CD8-positive, alpha-beta memory T cell (primary cell): ENCODE measurements at regions not wholly inside any gene's neighbourhood (a gene's known extent, or its start where the extent isn't known, plus 50 kb on each side); places are given as distances from the start of the nearest gene placed in this dataset.
"Not testable (repeated sequence)": the region's sequence is repeated elsewhere in the genome, so short reads cannot be mapped to it uniquely, and the experiment has no call there.

Experiments used
- CTCF ChIA-PET: fragments of 350-600 bp; sonication (Branson Sonifier 250); formaldehyde crosslinking; loops from one replicate; lab custom pipeline; 2021; ENCODE audit warnings: antibody characterized with exemption; lab: Charles Lee
- POLR2A ChIA-PET: fragments of 350-600 bp; sonication (Branson Sonifier 250); formaldehyde crosslinking; loops from one replicate; lab custom pipeline; 2021; ENCODE audit warnings: antibody characterized with exemption; lab: Charles Lee
- DNase-seq, 5 donors: peaks; one replicate each; pipeline versions ENCODE4 v3.0.0 to v3.0.0-alpha.2; 2020 to 2022; ENCODE audit warnings: mixed read lengths in 1 of 5
- H3K27ac ChIP-seq: one replicate; pipeline ENCODE4 v1.7.0; 2013; ENCODE audit warnings: low read depth, mild to moderate bottlenecking, low read length, moderate library complexity
- H3K27me3 ChIP-seq: 2 replicates; pipeline ENCODE4 v1.7.0; 2013; ENCODE audit warnings: low read length, mild to moderate bottlenecking; ENCODE audit not compliant: insufficient read depth, poor library complexity, severe bottlenecking
- H3K36me3 ChIP-seq: 2 replicates; pipeline ENCODE4 v1.7.0; 2013; ENCODE audit warnings: mild to moderate bottlenecking, low read length, moderate library complexity; ENCODE audit not compliant: insufficient read depth
- H3K4me1 ChIP-seq: 2 replicates; pipeline ENCODE4 v1.7.0; 2013; ENCODE audit warnings: mild to moderate bottlenecking, low read length, moderate library complexity; ENCODE audit not compliant: insufficient read depth
- H3K4me3 ChIP-seq: 2 replicates; pipeline ENCODE4 v1.7.0; 2013; ENCODE audit warnings: mild to moderate bottlenecking, low read length
- H3K9me3 ChIP-seq: 2 replicates; pipeline ENCODE4 v1.7.0; 2013; ENCODE audit warnings: mild to moderate bottlenecking, low read length
- H3K27ac Mint-ChIP-seq, 8 donors: one replicate each; pipeline ENCODE4 v1.8.0; 2020 to 2021; ENCODE audit warnings: mixed read lengths in 8 of 8, mild to moderate bottlenecking in 6 of 8, inconsistent platforms in 3 of 8, moderate library complexity in 3 of 8
- H3K27me3 Mint-ChIP-seq, 2 donors: one replicate each; pipeline ENCODE4 v1.8.0; 2020 to 2021; ENCODE audit warnings: mixed read lengths in 2 of 2, mild to moderate bottlenecking in 1 of 2, moderate library complexity in 1 of 2
- H3K36me3 Mint-ChIP-seq, 3 donors: one replicate each; pipeline ENCODE4 v1.8.0; 2020 to 2021; ENCODE audit warnings: mixed read lengths in 3 of 3, inconsistent platforms in 1 of 3, mild to moderate bottlenecking in 1 of 3
- H3K4me1 Mint-ChIP-seq, 3 donors: one replicate each; pipeline ENCODE4 v1.8.0; 2020 to 2021; ENCODE audit warnings: mixed read lengths in 3 of 3, inconsistent platforms in 1 of 3, mild to moderate bottlenecking in 1 of 3
- H3K4me3 Mint-ChIP-seq, 7 donors: one replicate each; pipeline ENCODE4 v1.8.0; 2020 to 2021; ENCODE audit warnings: mixed read lengths in 7 of 7, mild to moderate bottlenecking in 6 of 7, moderate library complexity in 4 of 7, inconsistent platforms in 2 of 7
- H3K9me3 Mint-ChIP-seq, 5 donors: one replicate each; pipeline ENCODE4 v1.8.0; 2020 to 2022; ENCODE audit warnings: mixed read lengths in 5 of 5, mild to moderate bottlenecking in 3 of 5, moderate library complexity in 2 of 5, inconsistent platforms in 1 of 5

DNA sequence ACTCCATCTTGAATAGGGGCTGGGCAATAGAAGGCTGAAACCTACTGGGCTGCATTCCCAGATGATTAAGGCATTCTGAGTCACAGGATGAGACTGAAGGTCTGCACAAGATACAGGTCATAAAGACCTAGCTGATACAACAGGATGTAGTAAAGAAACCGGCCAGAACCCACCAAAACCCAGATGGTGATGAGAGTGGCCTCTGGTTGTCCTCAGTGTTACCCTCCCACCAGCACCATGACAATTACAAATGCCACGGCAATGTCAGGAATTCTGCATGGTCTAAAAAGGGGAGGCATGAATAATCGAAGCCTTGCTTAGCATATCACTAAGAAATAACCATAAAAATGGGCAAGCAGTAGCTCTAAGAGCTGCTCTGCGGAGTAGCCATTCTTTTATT, 197.0 kb upstream of the USP9Y start:
- POLR2A ChIA-PET, CTCF ChIA-PET, H3K27me3 Mint-ChIP-seq: not testable (repeated sequence)

DNA sequence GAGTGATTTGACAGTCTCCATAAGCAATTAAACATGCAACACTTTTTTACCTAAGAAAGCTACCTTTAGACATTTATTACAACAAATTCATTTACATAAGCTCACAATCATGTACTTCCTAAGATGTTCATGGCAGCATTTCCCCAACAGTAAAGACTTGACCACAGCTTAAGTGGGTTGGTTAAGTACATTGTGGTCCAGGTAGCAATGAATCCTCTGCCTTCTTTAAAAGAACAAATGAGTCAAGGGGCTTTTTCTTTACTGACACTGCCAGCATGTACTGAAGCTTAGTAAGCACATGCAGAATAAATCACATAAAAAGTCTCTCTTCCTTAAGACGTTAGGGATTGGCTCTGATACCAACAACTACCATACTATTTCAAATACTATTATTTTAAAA, 183.7 kb upstream of the USP9Y start:
- no peaks in the 10 kb centered on the region for H3K27me3 Mint-ChIP-seq
- CTCF ChIA-PET = no interaction called here

More for the DNA sequence above, 197.0 kb upstream of the USP9Y start:
- not testable (repeated sequence) for H3K36me3 Mint-ChIP-seq, H3K27ac ChIP-seq, H3K9me3 ChIP-seq, H3K4me3 ChIP-seq, H3K27me3 ChIP-seq, H3K36me3 ChIP-seq, H3K4me1 Mint-ChIP-seq, DNase-seq, H3K27ac Mint-ChIP-seq, H3K4me1 ChIP-seq, H3K4me3 Mint-ChIP-seq, H3K9me3 Mint-ChIP-seq

DNA sequence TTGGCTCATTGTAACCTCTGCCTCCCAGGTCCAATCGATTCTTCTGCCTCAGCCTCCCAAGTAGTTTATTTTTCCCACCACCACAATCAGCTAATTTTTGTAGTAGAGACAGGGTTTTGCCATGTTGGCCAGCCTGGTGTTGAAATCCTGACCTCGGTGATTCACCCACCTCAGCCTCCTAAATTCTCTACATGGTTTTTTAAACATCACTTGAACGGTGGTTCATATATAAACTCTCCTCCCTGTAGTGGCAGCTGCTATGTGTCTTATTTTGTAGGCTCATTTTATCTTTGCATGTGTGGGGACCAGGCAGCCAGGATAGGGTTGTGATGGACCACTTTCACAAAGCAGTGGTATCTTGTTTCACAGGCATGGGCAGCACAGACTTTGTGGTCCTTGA, 175.8 kb upstream of the USP9Y start:
- Histone ChIP-seq H3K4me3 (no peak overlapping the region), H3K9me3 (no peaks in the 10 kb centered on the region), H3K4me1 (no peaks in the 10 kb centered on the region), H3K27ac (no peak overlapping the region), H3K36me3 (no peaks in the 10 kb centered on the region), H3K27me3 (no peaks in the 10 kb centered on the region)
- no peak for DNase-seq
- ChIA-PET CTCF (no interaction called here), POLR2A (no interaction called here)
- no peaks in the 10 kb centered on the region for H3K27me3 Mint-ChIP-seq
- H3K4me3 Mint-ChIP-seq = no peak overlapping the region
- H3K27ac Mint-ChIP-seq = no peak overlapping the region
- no peaks in the 10 kb centered on the region for H3K9me3 Mint-ChIP-seq
- no peaks in the 10 kb centered on the region for H3K36me3 Mint-ChIP-seq
- H3K4me1 Mint-ChIP-seq = peaks cover 0 to 26% (median 0%) of the 10 kb centered on the region in 3 donors

More for the DNA sequence above, 183.7 kb upstream of the USP9Y start:
- no peak overlapping the region for H3K4me3 ChIP-seq
- H3K4me3 Mint-ChIP-seq = no peak overlapping the region
- no peaks in the 10 kb centered on the region for H3K9me3 Mint-ChIP-seq
- no peaks in the 10 kb centered on the region for H3K36me3 ChIP-seq
- DNase-seq = no peak
- H3K27ac ChIP-seq = no peak overlapping the region
- H3K27me3 ChIP-seq = no peaks in the 10 kb centered on the region
- no peak overlapping the region for H3K27ac Mint-ChIP-seq
- POLR2A ChIA-PET = no interaction called here
- H3K9me3 ChIP-seq = no peaks in the 10 kb centered on the region
- H3K4me1 ChIP-seq = no peaks in the 10 kb centered on the region
- H3K36me3 Mint-ChIP-seq = no peaks in the 10 kb centered on the region
- no peaks in the 10 kb centered on the region for H3K4me1 Mint-ChIP-seq

DNA sequence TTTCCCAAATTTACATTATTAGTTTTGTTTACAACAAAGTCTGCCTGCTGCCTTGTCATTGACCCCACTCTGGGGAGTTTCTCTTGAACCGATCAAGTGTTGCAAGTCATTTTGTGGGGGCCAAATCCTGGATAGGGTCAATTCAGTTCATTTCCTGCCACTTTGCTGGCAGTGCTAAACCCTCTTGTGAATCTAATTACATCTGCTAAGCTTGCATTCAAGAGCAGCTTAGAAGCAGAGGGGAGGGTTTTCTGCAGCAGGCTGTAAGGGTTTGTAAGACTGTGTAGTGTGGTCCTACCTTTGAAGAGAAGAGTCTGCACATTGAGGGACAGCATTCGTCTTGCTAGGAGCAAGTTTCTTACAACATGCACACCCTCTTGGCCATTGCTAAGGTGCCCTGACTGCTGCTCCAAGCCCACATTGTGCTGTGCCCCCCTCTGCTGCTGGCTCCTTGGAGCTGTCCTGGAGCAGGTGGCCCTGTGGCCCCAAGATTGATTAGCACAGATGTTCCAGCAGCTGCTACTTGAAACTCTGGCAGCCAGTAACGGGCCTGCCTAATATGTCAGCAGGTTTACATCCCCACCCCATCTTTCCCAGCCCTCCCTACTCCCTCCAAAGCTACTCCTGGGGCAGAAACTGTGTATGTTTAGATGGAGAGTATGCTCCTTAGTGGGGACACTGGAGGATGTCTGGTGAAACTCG, 174.5 kb upstream of the USP9Y start:
- peaks cover 0 to 37% (median 0%) of the 10 kb centered on the region in 3 donors for H3K4me1 Mint-ChIP-seq
- H3K9me3 ChIP-seq = no peaks in the 10 kb centered on the region
- H3K27ac ChIP-seq = no peak overlapping the region
- no peak overlapping the region for H3K27ac Mint-ChIP-seq
- no peaks in the 10 kb centered on the region for H3K36me3 Mint-ChIP-seq
- no peak for DNase-seq
- no peaks in the 10 kb centered on the region for H3K36me3 ChIP-seq
- ChIA-PET POLR2A (no interaction called here), CTCF (no interaction called here)
- no peaks in the 10 kb centered on the region for H3K9me3 Mint-ChIP-seq
- H3K27me3 ChIP-seq = no peaks in the 10 kb centered on the region
- no peaks in the 10 kb centered on the region for H3K4me1 ChIP-seq
- no peak overlapping the region for H3K4me3 Mint-ChIP-seq
- no peaks in the 10 kb centered on the region for H3K27me3 Mint-ChIP-seq
- no peak overlapping the region for H3K4me3 ChIP-seq

DNA sequence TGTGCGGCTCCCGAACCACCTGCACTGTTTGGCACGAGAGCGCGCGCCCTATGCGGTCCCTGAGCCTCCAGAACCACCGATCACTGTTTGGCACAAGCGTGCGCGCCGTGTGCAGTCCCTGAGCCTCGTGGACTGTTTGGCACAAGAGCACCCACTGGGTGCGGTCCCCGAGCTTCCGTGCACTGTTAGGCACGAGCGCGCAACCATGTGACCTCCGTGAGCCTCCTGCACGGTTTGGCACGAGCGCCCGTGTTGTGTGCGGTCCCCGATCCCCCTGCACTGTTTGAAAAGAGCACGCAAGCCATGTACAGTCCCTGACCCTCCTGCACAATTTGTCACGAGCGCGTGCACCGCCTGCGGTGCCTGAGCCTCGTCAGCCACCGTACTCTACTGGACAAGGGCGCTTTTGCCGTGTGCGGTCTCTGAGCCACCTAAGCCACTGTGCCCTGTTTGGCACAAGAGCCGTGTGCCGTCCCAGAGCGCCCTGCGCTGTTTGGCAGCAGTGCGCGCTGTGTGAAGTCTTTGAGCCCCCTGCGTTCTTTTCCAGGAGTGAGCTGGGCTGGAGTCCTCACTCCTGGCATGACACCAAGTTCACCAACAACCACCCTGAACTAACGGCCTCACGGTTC, 163.7 kb upstream of the USP9Y start:
- no peaks in the 10 kb centered on the region for H3K9me3 Mint-ChIP-seq
- ChIA-PET POLR2A (no interaction called here), CTCF (no interaction called here)
- no peak overlapping the region for H3K27ac Mint-ChIP-seq
- Histone ChIP-seq H3K27me3 (no peaks in the 10 kb centered on the region), H3K4me3 (no peak overlapping the region), H3K36me3 (no peaks in the 10 kb centered on the region), H3K4me1 (no peaks in the 10 kb centered on the region), H3K9me3 (no peaks in the 10 kb centered on the region), H3K27ac (no peak overlapping the region)
- H3K36me3 Mint-ChIP-seq = no peaks in the 10 kb centered on the region
- no peak for DNase-seq
- peak overlapping the region in 2 of 7 donors; percentile 66 to 75 for H3K4me3 Mint-ChIP-seq
- H3K27me3 Mint-ChIP-seq = no peaks in the 10 kb centered on the region
- H3K4me1 Mint-ChIP-seq = peaks cover 0 to 17% (median 0%) of the 10 kb centered on the region in 3 donors

DNA sequence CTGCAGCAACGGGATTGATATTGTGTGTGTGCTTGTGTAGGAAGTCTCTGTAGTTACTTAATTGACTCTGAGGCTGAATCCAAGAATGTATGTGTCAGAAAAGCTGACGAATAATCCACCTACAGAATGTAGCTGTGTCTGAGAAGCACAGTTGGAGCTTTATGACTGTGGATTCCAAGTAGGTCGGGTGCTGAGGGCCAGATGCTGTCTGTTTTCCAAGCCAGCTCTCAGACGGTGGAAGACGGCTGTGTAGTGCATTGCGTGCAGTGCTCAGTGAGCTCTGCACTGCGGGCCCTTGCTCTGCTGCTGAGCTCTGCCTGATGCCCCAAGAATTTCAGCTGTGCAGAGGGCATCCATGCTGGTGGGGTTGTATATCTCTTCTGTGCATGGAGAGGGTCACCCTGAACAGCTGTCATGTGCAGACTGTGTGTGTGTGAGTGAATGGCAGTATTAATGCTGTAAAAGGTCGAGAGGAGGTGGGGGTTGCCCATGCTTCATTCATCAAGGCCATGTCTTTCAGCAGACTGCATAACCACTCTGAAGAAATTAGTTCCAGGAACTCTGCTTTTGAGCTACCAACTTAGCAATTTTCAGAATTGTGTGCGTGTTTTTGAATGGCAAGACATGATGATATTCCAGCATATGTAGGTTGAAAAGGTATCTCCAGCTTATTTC, 154.1 kb upstream of the USP9Y start:
- peaks cover 3% of the 10 kb centered on the region for H3K4me1 ChIP-seq
- no peak overlapping the region for H3K27ac Mint-ChIP-seq
- H3K9me3 ChIP-seq = no peaks in the 10 kb centered on the region
- ChIA-PET CTCF (no interaction called here), POLR2A (no interaction called here)
- peaks cover 0 to 4% (median 0%) of the 10 kb centered on the region in 3 donors for H3K4me1 Mint-ChIP-seq
- H3K4me3 Mint-ChIP-seq = no peak overlapping the region
- no peaks in the 10 kb centered on the region for H3K36me3 Mint-ChIP-seq
- no peaks in the 10 kb centered on the region for H3K27me3 Mint-ChIP-seq
- no peak for DNase-seq
- H3K4me3 ChIP-seq = no peak overlapping the region
- H3K36me3 ChIP-seq = no peaks in the 10 kb centered on the region
- H3K27ac ChIP-seq = no peak overlapping the region
- H3K9me3 Mint-ChIP-seq = no peaks in the 10 kb centered on the region
- no peaks in the 10 kb centered on the region for H3K27me3 ChIP-seq

DNA sequence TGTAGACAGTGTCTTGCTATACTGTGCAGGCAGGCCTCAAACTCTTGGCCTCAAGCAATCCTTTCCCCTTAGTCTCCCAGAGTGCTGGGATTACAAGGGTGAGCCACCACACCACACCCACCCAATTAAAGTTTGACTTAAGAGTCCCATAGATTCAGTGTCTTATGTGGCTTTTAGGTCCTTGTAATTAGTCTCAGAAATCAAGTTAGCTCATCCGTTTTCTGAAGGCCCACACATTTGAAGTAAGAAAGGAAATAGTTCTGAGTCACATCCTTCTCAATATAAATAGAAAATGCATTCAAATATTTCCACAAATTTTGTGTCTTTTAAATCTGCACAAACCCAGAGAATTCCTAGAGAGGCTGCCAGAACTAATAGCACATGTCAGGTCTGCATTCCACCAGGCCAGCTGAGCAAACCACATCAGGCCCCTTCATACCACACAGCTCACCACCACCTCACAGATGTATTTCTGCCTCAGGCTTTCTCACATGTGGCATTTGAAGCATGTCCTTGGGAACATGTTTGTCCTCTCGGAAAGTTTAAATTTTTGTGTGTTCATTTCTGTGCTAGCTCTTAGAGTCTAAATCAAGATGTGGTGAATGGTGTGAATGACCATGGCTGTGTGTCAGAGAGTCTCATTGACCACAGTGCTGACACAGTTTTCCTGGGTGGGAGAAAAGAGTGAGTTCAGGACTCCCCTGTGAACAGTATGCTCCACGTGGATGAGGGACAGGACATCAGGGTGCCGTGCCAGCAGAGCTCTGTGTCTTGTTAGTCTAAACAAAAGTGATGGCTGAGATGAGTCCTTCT, 148.4 kb upstream of the USP9Y start:
- H3K4me1 Mint-ChIP-seq = peaks cover 0 to 39% (median 0%) of the 10 kb centered on the region in 3 donors
- Histone ChIP-seq H3K9me3 (no peaks in the 10 kb centered on the region), H3K36me3 (no peaks in the 10 kb centered on the region), H3K4me1 (peaks cover 9% of the 10 kb centered on the region), H3K27ac (no peak overlapping the region), H3K27me3 (no peaks in the 10 kb centered on the region), H3K4me3 (no peak overlapping the region)
- DNase-seq = no peak
- ChIA-PET CTCF (interaction anchor here (1.5 kb wide), 1 partner anchor 72 kb away, joined by 4 read pairs; no protein-coding TSS in a partner anchor), POLR2A (no interaction called here)
- H3K9me3 Mint-ChIP-seq = no peaks in the 10 kb centered on the region
- H3K27me3 Mint-ChIP-seq = no peaks in the 10 kb centered on the region
- no peaks in the 10 kb centered on the region for H3K36me3 Mint-ChIP-seq
- no peak overlapping the region for H3K4me3 Mint-ChIP-seq
- H3K27ac Mint-ChIP-seq = peak overlapping the region in 2 of 8 donors; percentile 70 to 73

DNA sequence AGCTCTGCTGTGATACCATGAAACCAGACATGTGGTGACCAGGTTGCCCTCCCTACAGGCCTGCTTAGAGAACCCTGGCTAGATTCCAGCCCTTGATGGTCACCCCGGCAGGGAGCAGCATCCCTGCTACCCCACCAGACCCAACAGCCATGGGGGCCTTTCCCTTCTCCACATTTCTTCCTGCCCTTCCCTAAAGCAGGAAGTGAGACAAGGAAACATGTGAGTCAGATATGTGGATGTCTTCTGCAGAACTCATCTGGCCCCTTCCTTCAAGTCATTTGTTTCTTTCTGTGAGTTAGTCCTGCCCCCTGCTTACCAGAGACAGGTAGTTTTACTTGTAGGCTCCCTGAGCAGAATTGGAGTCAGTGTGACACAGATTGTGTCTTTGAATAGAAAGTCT, 147.1 kb upstream of the USP9Y start:
- ChIA-PET POLR2A (no interaction called here), CTCF (no interaction called here)
- H3K9me3 ChIP-seq = no peaks in the 10 kb centered on the region
- H3K4me3 Mint-ChIP-seq = no peak overlapping the region
- H3K4me1 Mint-ChIP-seq = peaks cover 0 to 46% (median 0%) of the 10 kb centered on the region in 3 donors
- H3K9me3 Mint-ChIP-seq = no peaks in the 10 kb centered on the region
- no peak overlapping the region for H3K4me3 ChIP-seq
- no peak for DNase-seq
- no peak overlapping the region for H3K27ac ChIP-seq
- peaks cover 9% of the 10 kb centered on the region for H3K4me1 ChIP-seq
- no peaks in the 10 kb centered on the region for H3K36me3 Mint-ChIP-seq
- no peaks in the 10 kb centered on the region for H3K27me3 Mint-ChIP-seq
- H3K36me3 ChIP-seq = no peaks in the 10 kb centered on the region
- H3K27ac Mint-ChIP-seq = no peak overlapping the region
- H3K27me3 ChIP-seq = no peaks in the 10 kb centered on the region
